ENCODE measurements at regions not wholly inside any gene's neighbourhood (a gene's known extent, or its start where the extent isn't known, plus 50 kb on each side); places are given as distances from the start of the nearest gene placed in this dataset.

- 62% methylated on average over 2 of the region's 2 CpGs; no CpG with 5 or more reads in 1 of the 2 experiments for WGBS, 2 experiments (ENCODE audit: extremely low coverage in 1 of 2, insufficient coverage in 1 of 2, insufficient read length in 1 of 2, insufficient replicate concordance in 2 of 2, low coverage in 1 of 2, low lambda C conversion rate in 2 of 2, missing lambda C conversion rate in 1 of 2)
- no peak overlapping the region for H4K8ac ChIP-seq (ENCODE audit: extremely low read depth, insufficient read depth, low read length)
- H2BK15ac ChIP-seq (ENCODE audit: low read length): no peak overlapping the region
- no peak overlapping the region for H4K91ac ChIP-seq (replicated peaks; ENCODE audit: insufficient read length, low read length)
- FAIRE-seq (no peak), DNase-seq (ENCODE audit: low read depth in 1 of 2, low spot score in 2 of 2) (no peak)
- no peaks in the 10 kb centered on the region for H4K20me1 ChIP-seq (replicated peaks in 1 of 2; ENCODE audit: control insufficient read depth in 1 of 2, insufficient read depth in 2 of 2, low read length in 2 of 2)
- no peak overlapping the region for H2AK5ac ChIP-seq (ENCODE audit: low read depth, low read length)
- no peaks in the 10 kb centered on the region for H3K4me1 ChIP-seq (replicated peaks in 1 of 4; ENCODE audit: control insufficient read depth in 3 of 4, insufficient read depth in 4 of 4, low read length in 3 of 4)
- H3K27ac ChIP-seq (ENCODE audit: low read depth, low read length): no peak overlapping the region
- H3K4me3 ChIP-seq (ENCODE audit: extremely low read depth in 1 of 4, insufficient read depth in 2 of 4, low read depth in 3 of 4, low read length in 4 of 4): no peak overlapping the region
- no peak overlapping the region for H2BK20ac ChIP-seq (ENCODE audit: low read length)
- H3K9ac ChIP-seq (replicated peaks in 1 of 4; ENCODE audit: extremely low read depth in 1 of 4, low read depth in 3 of 4, low read length in 3 of 4): no peak overlapping the region
- H4K5ac ChIP-seq (ENCODE audit: insufficient read length, low read depth, low read length): no peak overlapping the region
- no peak overlapping the region for H3K4ac ChIP-seq (replicated peaks; ENCODE audit: insufficient read length, low read depth, low read length)
- POLR2A ChIA-PET (ENCODE audit: partially characterized antibody): no interaction called here
- H2BK12ac ChIP-seq (ENCODE audit: low read depth, low read length): no peak overlapping the region
- H3K79me2 ChIP-seq (ENCODE audit: control insufficient read depth in 1 of 2, insufficient read depth in 2 of 2, low read length in 2 of 2): no peaks in the 10 kb centered on the region
- H3K27me3 ChIP-seq (replicated peaks in 1 of 4; ENCODE audit: control insufficient read depth in 3 of 4, extremely low read depth in 1 of 4, insufficient read depth in 3 of 4, low read length in 3 of 4): no peaks in the 10 kb centered on the region
- no peaks in the 10 kb centered on the region for H3K9me3 ChIP-seq (ENCODE audit: insufficient read depth in 2 of 2, low read depth in 1 of 2, low read length in 1 of 2)
- H3K36me3 ChIP-seq (ENCODE audit: control insufficient read depth in 2 of 4, insufficient read depth in 4 of 4, low read length in 3 of 4): no peaks in the 10 kb centered on the region
- H3K4me2 ChIP-seq (ENCODE audit: insufficient read depth in 1 of 2, low read depth in 2 of 2, low read length in 2 of 2): no peak overlapping the region
- H3K23me2 ChIP-seq (ENCODE audit: low read depth, low read length): no peaks in the 10 kb centered on the region
- no peak overlapping the region for H3K56ac ChIP-seq (replicated peaks; ENCODE audit: insufficient read length, low read depth, low read length)
- H2BK120ac ChIP-seq (replicated peaks; ENCODE audit: low read depth, low read length): no peak overlapping the region
- no peaks in the 10 kb centered on the region for H3K79me1 ChIP-seq (ENCODE audit: low read depth, low read length)
- H2BK5ac ChIP-seq (ENCODE audit: low read depth, low read length): no peak overlapping the region
- H3K23ac ChIP-seq (ENCODE audit: insufficient read length): no peak overlapping the region
- CTCF ChIA-PET (ENCODE audit: partially characterized antibody): interaction anchor here (1.3 kb wide), 1 partner anchor 9 kb away, joined by 4 read pairs; no protein-coding TSS in a partner anchor
- no peak overlapping the region for H3K18ac ChIP-seq (ENCODE audit: extremely low read depth, low read length)
- no peak overlapping the region for H2AFZ ChIP-seq (ENCODE audit: low read length)
- no peak overlapping the region for H3K14ac ChIP-seq (ENCODE audit: insufficient read length)
- TF ChIP-seq RAD21 (IDR thresholded peaks at IDR 0.05 in 1 of 2, conservative IDR thresholded peaks at IDR 0.05 in 1 of 2; ENCODE audit: low read depth in 2 of 2, low read length in 2 of 2) (no peak), SUZ12 (IDR thresholded peaks at IDR 0.05; ENCODE audit: low read length) (no peak), NANOG (IDR thresholded peaks at IDR 0.05; ENCODE audit: insufficient read depth, low read depth, low read length, poor library complexity, severe bottlenecking) (no peak), KDM4A (IDR thresholded peaks at IDR 0.05; ENCODE audit: low read depth, low read length, severe bottlenecking) (no peak), CBX5 (IDR thresholded peaks at IDR 0.05; ENCODE audit: low read depth, low read length) (no peak), CEBPB (IDR thresholded peaks at IDR 0.05; ENCODE audit: low read depth, low read length) (no peak), KDM1A (IDR thresholded peaks at IDR 0.05; ENCODE audit: borderline replicate concordance, low read length) (no peak), HDAC6 (IDR thresholded peaks at IDR 0.05; ENCODE audit: low read depth, low read length) (no peak), GTF2F1 (IDR thresholded peaks at IDR 0.05; ENCODE audit: borderline replicate concordance, low read depth, low read length) (no peak), POLR2A (IDR thresholded peaks at IDR 0.05; ENCODE audit: control extremely low read depth in 1 of 2, low read depth in 2 of 2, low read length in 2 of 2) (no peak), SP1 (IDR thresholded peaks at IDR 0.05; ENCODE audit: low read depth, low read length) (no peak), RXRA (IDR thresholded peaks at IDR 0.05; ENCODE audit: insufficient read depth, low read depth, low read length) (no peak)
Measured at GRCh38 chrX:63282077-63282476, 69.1 kb downstream of the SPIN4 start.

All from H1 (cell line).